Calu3 (cell line): ENCODE measurements at regions not wholly inside any gene's neighbourhood (a gene's known extent, or its start where the extent isn't known, plus 50 kb on each side); places are given as distances from the start of the nearest gene placed in this dataset.

Experiments
- BruUV-seq: library from RNA; stranded (reverse); fragments of 400-500 nt; replicated peaks from 2 replicates; lab custom pipeline; 2021; lab: Mats Ljungman, UMichigan
- CTCF ChIA-PET: fragments of 300-600 bp; sonication (Branson Sonifier 250); formaldehyde crosslinking; loops from one replicate; lab custom pipeline; 2022; ENCODE audit warnings: antibody characterized with exemption; lab: Charles Lee
- DNase-seq: peaks from one replicate; pipeline ENCODE4 v3.0.0; 2022
- H3K27ac Mint-ChIP-seq: one replicate; pipeline ENCODE4 v1.8.0; 2022; ENCODE audit warnings: mixed read lengths; ENCODE audit not compliant: unreplicated experiment
- H3K27me3 Mint-ChIP-seq: one replicate; pipeline ENCODE4 v1.8.0; 2022; ENCODE audit warnings: mixed read lengths; ENCODE audit not compliant: unreplicated experiment
- H3K36me3 Mint-ChIP-seq: one replicate; pipeline ENCODE4 v1.8.0; 2022; ENCODE audit warnings: mild to moderate bottlenecking, moderate library complexity, mixed read lengths; ENCODE audit not compliant: insufficient read depth, unreplicated experiment
- H3K4me1 Mint-ChIP-seq: one replicate; pipeline ENCODE4 v1.8.0; 2022; ENCODE audit warnings: mild to moderate bottlenecking, low read depth, mixed read lengths; ENCODE audit not compliant: unreplicated experiment
- H3K4me3 Mint-ChIP-seq: one replicate; pipeline ENCODE4 v1.8.0; 2022; ENCODE audit warnings: mild to moderate bottlenecking, low read depth, moderate library complexity, mixed read lengths; ENCODE audit not compliant: unreplicated experiment
- H3K9me3 Mint-ChIP-seq: one replicate; pipeline ENCODE4 v1.8.0; 2022; ENCODE audit warnings: low read depth, mixed read lengths; ENCODE audit not compliant: unreplicated experiment
- intact Hi-C: fragments of 100-400 bp; cut with micrococcal nuclease; formaldehyde crosslinking; loops from one replicate; pipeline ENCODE4 v1.10.0; 2022; ENCODE audit not compliant: unreplicated experiment
- TF ChIP-seq, protein P1 (sequence below): fragments of 200-600 bp; IDR thresholded peaks from one replicate; pipeline ENCODE4 v1.8.0; 2022; ENCODE audit warnings: antibody characterized with exemption; ENCODE audit not compliant: unreplicated experiment

DNA sequence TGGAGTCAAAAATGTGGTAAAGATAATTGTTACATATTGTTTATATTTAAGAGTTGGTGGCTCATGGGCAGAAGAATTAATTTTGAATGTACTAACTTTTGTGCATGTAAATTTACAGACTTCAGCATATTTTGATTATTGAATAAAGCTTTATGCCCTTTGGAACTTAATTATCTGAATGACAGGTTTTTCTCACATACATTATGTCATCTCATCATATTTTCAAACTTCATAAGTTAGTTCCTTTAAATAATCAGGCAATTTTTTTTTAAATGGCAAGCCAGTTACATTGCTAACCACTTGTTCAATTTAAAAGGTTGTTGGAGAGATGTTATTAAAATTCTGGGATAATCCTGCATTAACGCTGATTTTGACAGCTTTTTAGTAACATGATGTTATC is 184.6 kb upstream of the EDIL3 start:
- CTCF ChIA-PET, result no interaction called here
- Mint-ChIP-seq H3K9me3 (no peaks in the 10 kb centered on the region), H3K4me3 (no peak overlapping the region), H3K27ac (no peak overlapping the region), H3K4me1 (no peaks in the 10 kb centered on the region), H3K36me3 (no peaks in the 10 kb centered on the region), H3K27me3 (no peaks in the 10 kb centered on the region)
- TF ChIP-seq, protein P1, sequence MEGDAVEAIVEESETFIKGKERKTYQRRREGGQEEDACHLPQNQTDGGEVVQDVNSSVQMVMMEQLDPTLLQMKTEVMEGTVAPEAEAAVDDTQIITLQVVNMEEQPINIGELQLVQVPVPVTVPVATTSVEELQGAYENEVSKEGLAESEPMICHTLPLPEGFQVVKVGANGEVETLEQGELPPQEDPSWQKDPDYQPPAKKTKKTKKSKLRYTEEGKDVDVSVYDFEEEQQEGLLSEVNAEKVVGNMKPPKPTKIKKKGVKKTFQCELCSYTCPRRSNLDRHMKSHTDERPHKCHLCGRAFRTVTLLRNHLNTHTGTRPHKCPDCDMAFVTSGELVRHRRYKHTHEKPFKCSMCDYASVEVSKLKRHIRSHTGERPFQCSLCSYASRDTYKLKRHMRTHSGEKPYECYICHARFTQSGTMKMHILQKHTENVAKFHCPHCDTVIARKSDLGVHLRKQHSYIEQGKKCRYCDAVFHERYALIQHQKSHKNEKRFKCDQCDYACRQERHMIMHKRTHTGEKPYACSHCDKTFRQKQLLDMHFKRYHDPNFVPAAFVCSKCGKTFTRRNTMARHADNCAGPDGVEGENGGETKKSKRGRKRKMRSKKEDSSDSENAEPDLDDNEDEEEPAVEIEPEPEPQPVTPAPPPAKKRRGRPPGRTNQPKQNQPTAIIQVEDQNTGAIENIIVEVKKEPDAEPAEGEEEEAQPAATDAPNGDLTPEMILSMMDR, result no peak
- no peak for DNase-seq
- no TSS peak for BruUV-seq
- intact Hi-C loops, result no loop called here

DNA sequence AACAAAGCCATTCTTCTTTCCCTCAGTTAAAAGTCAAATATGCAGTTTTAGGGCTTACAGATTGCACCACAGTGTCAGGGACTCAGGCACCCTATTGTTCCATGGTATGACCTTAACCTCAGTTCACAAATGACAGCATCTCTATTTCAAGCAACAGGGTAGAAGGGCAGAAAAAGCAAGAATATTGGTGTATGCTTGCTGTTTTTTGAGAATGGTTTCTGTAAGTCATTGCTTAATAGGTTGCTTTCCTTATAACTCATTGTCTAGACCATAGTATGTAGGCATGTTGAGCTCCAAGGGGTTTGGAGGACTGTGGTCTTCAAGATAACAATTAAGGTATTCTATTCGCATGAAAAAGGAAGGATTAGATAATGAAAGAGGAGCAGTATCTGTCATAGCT is 183.5 kb upstream of the EDIL3 start:
- intact Hi-C loops, result no loop called here
- no peaks in the 10 kb centered on the region for H3K4me1 Mint-ChIP-seq
- no TSS peak for BruUV-seq
- H3K9me3 Mint-ChIP-seq, result no peaks in the 10 kb centered on the region
- no peak overlapping the region for H3K27ac Mint-ChIP-seq
- CTCF ChIA-PET, result no interaction called here
- TF ChIP-seq, protein P1, result no peak
- no peak for DNase-seq
- no peak overlapping the region for H3K4me3 Mint-ChIP-seq
- no peaks in the 10 kb centered on the region for H3K27me3 Mint-ChIP-seq
- H3K36me3 Mint-ChIP-seq, result no peaks in the 10 kb centered on the region

DNA sequence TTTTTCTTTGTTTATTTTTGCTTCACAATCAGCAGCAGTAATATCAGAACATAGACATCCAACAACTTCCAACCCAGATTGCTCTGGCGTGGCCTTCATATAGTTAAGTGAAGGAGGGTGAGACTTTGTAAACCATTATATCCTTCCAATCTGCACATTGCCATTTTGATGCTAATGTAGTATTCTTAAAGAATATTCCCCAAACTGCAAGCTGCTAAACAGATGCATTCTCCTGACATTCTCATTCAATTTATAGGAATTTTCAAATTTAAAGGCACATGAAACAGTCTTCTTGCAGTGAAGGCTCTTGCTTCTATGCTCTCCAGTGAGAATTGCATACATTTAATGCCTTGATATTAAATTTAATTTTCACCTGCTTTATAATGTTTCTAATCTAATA is 181.2 kb upstream of the EDIL3 start:
- H3K9me3 Mint-ChIP-seq, result peaks cover 2% of the 10 kb centered on the region
- CTCF ChIA-PET, result no interaction called here
- H3K36me3 Mint-ChIP-seq, result no peaks in the 10 kb centered on the region
- H3K27ac Mint-ChIP-seq, result no peak overlapping the region
- intact Hi-C loops, result no loop called here
- DNase-seq, result no peak
- no TSS peak for BruUV-seq
- no peaks in the 10 kb centered on the region for H3K4me1 Mint-ChIP-seq
- H3K4me3 Mint-ChIP-seq, result no peak overlapping the region
- TF ChIP-seq, protein P1, result no peak
- H3K27me3 Mint-ChIP-seq, result no peaks in the 10 kb centered on the region

DNA sequence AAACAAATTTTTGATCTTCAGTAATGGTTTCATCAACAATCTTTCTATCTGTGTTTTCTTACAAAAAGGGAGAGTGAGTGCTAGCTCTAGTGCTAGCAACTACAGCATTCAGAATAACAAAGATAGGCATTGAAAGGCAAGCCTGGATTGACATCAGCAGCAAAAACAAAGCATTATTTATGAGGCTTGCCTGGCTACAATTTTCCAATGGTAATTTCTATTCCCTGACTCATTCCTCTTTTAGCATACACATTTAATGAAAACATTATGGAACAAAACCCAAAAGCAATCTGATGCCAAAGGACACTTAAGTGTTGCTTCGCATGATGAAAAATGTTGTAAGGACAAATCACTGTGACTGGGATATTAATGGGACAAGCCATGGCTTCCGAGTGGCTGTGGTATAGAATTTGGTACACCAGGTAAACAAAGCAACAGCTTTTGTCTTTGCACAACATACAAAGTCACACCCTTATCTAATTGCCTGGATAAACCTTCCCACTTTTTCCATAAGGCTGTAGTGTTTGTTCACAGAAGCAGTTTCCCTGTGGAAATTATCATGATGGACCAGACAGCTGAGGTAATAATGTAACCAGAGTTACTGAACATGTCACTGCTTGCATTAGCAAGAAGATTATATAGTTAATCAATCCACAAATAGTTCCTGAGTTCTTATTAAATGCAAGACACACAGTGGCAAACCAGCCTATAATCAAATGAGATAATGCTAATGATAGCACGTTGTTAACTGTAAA is 179.8 kb upstream of the EDIL3 start:
- Mint-ChIP-seq H3K4me3 (no peak overlapping the region), H3K36me3 (no peaks in the 10 kb centered on the region), H3K9me3 (peaks cover 2% of the 10 kb centered on the region), H3K27me3 (no peaks in the 10 kb centered on the region), H3K4me1 (no peaks in the 10 kb centered on the region), H3K27ac (no peak overlapping the region)
- intact Hi-C loops, result no loop called here
- DNase-seq, result no peak
- BruUV-seq, result no TSS peak
- TF ChIP-seq, protein P1, result no peak
- CTCF ChIA-PET, result no interaction called here
